Fibroblast of skin of back (primary cell): ENCODE measurements at regions not wholly inside any gene's neighbourhood (a gene's known extent, or its start where the extent isn't known, plus 50 kb on each side); places are given as distances from the start of the nearest gene placed in this dataset.
A peak's percentile ranks its signal among the peaks of the same experiment; 100 is the strongest.

Experiments used
- DNase-seq: peaks from one replicate; pipeline ENCODE4 v3.0.0-alpha.2; 2013

DNA sequence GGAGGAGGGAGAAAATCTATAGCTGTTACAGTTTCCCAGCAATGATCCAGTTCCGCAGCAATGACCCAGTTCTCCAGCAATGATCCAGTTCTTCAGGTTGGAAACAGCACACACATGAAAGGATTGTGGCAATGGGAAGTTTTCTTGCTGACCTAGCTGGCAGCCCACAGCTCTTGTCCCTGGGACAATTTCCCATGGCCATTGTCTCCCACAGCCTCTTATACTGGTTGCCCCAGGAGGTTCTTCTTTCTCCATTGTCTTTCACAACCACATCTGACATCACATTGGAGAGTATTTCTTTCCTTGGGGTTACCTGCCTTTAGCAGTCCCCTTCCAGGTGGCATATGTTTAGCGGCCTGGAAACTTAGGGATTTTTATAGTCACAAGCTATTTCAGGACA lies 209.8 kb upstream of the PLEKHG7 start:
- no peak for DNase-seq

DNA sequence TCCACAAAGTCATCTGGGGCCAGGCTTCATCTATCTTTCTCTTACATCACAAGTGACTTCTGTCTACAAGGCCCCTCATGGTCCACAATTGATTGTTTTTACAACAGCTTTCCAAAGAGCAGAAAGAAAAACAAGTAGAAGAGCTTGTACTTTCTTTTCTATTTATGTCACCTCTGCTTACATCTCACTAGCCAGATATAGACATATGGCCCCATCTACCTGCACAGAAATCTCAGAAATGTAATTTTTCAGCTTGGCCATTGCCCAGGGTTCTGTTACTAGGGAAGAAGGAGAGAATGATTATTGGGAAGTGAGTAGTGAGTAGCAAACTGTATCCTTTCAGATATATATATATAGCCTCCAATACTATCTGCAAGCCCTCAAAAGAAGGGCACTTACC lies 210.5 kb upstream of the PLEKHG7 start:
- no peak for DNase-seq

- DNase-seq, result no peak
Observed at GRCh38 chr12:92489781-92490180, 213.0 kb upstream of the PLEKHG7 start.

DNA sequence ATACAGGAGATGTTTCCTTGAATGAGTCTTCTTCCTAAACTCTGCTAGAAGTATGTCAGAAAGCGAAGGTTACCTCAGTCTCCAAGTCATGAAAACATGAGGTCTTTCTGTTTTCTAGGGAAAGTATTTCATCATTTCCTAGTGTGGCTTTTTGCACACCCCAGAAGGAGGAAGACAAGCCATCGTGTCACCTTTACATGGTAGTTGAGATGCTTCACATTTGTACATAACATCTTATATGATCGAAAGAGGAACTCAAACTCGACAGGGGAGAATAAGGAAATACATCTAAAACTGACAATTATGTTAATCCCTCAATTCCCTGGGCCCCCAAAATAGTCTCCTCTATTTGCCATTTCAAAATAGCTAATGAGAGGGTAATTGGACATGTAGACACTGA lies 214.1 kb upstream of the PLEKHG7 start:
- DNase-seq, result no peak

GRCh38 chr12:92487138-92487485 lies 215.7 kb upstream of the PLEKHG7 start:
- no peak for DNase-seq

- no peak for DNase-seq
Observed at GRCh38 chr12:92486443-92487137, 216.2 kb upstream of the PLEKHG7 start.

GRCh38 chr12:92485351-92486348 lies 217.1 kb upstream of the PLEKHG7 start:
- no peak for DNase-seq

GRCh38 chr12:92482599-92482998 lies 220.2 kb upstream of the PLEKHG7 start:
- no peak for DNase-seq

DNA sequence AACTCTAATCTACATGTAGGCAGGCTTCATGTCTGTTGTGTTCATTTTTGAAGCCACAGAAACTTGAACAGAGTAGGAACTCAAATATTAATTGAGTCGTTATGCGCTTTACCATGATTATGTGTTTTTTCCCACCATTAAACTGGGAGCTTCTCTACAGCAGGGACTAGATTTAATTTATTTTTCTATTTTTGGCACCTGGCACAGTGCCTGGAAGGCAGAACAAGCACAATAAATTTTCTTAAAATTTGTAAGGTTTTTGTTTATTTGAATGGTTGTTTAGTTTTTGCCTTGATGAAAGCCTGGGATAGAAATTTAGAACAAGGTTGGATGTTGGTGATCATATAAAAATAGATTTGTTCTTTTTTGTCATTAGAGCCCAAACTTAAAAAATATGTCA lies 221.7 kb upstream of the PLEKHG7 start:
- DNase-seq, result no peak

GRCh38 chr12:92478692-92479091 lies 224.1 kb upstream of the PLEKHG7 start:
- DNase-seq, result no peak

DNA sequence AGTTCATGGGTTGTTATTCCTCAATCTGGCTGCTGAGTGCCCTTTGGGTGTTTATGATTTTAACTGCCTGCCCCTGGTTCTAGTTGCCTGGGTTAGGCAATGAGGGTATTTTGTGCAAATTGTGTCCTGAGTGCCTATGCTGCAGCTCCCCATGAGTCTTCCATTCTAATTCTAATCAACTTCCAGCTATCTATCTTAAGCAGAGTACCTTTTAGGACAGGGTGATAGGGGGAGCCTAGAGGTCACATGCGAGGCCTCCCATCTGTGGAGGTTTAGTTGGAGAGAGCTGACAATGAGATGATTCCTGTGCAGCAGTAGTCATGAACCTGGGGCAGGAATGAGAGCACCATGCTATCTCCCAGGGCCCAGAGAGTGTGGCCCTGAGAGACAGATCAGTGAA lies 225.9 kb upstream of the PLEKHG7 start:
- no peak for DNase-seq

- DNase-seq, result peak; percentile 40
Observed at GRCh38 chr12:92473564-92473963, 229.2 kb upstream of the PLEKHG7 start.

DNA sequence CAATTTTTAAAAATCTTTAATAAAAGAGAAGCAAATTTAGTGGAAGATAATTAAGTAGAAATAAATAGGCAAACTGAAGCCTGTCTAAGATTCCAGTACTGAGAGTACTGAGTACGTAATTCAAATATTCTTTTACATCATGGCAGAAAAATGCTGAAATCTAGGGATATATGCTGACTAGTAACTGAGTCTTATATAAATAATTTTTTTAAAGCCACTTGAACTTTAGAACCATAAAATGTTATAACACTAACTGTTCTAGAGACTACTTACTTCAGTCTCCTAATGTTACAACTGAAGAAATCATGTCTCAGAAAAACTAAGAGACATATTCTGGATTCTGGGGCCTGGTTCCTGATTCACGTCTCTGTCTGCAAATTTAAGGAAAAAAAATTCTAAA lies 230.6 kb upstream of the PLEKHG7 start:
- peak; percentile 70 for DNase-seq

DNA sequence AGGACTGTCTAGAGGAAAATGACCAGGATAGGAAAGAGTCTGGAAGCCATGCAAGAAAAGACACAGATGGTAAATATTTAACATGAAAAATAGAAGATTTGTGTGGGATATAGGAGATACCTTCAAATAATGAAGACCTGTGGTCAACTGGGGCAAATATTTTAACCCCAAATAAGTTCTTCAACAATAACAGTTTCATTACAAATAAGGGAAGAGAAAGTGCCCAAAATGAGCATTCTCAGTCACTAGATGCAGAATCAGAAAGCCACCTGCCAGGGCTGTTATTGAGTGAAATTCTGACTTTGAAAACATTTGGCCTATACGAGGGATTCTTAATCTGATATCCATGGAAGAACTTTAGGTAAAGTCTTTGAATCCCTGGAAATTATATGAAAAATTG lies 231.2 kb upstream of the PLEKHG7 start:
- DNase-seq, result no peak

GRCh38 chr12:92470608-92471021 lies 232.2 kb upstream of the PLEKHG7 start:
- no peak for DNase-seq

DNA sequence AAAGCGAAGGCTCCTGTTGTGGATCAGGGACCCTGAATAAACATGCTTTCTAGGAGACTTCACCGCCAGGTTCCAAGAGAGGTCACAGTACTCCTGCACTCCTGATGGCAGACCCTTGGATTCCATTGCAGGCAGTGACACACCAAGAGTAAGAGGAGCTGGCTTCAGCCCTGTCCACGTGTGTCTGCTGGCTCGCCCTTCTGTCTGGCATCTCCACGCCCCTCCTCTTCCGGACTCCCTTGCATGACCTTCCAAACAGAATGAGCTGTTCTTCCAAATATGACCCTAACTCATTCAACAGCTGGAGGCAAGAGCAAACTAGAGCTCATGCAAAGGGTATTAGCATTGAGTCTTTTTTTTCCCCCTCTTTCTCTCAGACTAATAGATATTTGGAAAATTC lies 233.0 kb upstream of the PLEKHG7 start:
- DNase-seq, result peak; percentile 59

DNA sequence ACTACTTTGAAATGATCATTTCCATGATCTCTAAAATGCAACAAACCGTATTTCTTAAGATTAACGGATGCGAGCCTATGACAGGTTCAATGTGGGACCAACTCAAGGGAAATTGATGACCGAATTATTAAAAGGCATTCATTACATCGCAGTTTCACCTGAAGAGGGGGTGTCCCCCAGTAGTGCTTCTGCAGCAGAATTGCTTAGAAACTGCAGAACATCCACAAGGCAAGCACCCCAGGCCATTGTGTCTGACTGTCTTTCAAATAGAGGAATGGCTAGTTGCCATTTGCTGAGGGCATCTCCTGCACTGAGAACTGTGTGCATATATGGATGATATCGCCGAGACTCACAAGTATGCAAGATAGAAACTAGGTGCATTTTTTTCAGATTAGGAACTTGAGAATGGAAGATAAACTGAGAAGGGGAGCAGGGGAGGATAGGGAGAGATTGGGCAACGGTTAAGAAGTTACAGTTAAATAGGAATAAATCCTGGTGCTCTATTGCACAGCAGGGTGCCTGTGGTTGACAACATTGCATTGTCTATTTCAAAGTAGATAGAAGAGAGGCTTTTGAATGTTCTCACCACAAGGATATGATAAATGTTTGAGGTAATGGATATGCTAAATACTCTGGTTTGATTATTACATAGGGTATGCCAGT lies 234.3 kb upstream of the PLEKHG7 start:
- DNase-seq, result no peak

DNA sequence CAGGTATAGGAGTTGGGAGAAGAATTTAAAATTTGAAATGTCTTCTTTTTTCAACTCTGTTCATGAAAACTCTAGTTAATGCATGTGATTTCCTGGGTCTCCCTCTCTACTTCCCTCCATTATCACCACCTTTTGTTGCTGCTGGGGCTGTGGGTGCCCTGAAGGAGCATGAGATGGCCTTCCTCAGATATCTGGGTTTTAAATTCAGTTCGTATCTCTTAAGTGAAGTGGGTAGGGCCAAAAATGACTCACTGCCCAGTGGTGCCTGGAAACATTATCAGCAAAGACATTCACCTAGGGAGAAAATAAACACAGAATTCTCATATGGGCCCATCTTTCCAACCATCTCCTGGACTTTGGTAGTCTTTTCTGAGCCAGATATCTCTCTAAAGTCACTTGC lies 234.9 kb upstream of the PLEKHG7 start:
- no peak for DNase-seq

DNA sequence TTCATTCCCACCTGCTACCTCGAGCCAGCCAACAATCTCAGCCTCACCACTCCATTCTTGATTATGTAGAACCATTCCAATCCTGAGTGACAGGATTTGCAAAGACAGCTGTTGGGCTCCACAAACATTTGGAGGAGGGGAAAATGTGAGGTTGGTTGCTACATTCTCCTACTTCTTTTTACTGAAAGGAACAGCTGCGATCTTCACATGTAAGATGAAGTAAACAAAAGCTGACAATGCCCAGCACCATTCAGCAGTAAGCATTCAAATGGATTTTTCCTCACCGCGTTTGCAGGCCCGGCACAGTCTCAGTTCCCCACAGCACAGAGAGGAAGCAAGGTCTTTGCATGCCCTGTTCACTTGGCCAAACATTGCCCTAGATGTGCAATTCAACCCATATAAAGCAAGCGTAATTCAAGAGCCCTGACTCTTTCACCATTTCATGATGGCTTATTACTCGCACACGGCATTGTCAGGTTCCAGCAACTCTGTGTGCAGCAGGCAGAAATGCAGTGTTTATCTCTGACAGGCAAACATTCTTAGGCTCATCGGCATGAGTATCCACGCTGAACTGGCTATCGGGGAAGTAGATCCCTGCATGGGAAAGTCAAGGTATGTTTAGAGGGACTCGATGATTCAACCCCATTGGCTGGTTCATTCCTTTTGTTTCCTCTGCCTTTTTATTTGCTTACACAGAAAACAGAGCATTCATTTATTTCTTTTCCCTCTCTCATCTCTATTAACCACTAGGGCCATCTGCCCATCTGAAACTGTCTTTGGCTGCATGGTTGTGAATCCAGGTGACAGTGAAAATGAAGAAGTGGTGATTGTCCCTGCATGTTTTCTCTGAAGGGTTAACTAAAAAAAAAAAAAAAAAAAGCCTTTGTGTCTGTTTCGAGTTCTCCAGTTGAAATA lies 236.1 kb upstream of the PLEKHG7 start:
- DNase-seq, result no peak

GRCh38 chr12:92465786-92466295 lies 236.9 kb upstream of the PLEKHG7 start:
- DNase-seq, result no peak

- DNase-seq, result no peak
Observed at GRCh38 chr12:92464911-92465310, 237.9 kb upstream of the PLEKHG7 start.

GRCh38 chr12:92463171-92463570 lies 239.6 kb upstream of the PLEKHG7 start:
- no peak for DNase-seq
